ENCODE measurements at regions not wholly inside any gene's neighbourhood (a gene's known extent, or its start where the extent isn't known, plus 50 kb on each side); places are given as distances from the start of the nearest gene placed in this dataset.
"Not testable (repeated sequence)": the region's sequence is repeated elsewhere in the genome, so short reads cannot be mapped to it uniquely, and the experiment has no call there.

- no peak for DNase-seq (ENCODE audit: extremely low read depth in 1 of 2, low read depth in 1 of 2)
Measured at GRCh38 chr20:12924126-12924525, 84.6 kb upstream of the SPTLC3 start.

DNA sequence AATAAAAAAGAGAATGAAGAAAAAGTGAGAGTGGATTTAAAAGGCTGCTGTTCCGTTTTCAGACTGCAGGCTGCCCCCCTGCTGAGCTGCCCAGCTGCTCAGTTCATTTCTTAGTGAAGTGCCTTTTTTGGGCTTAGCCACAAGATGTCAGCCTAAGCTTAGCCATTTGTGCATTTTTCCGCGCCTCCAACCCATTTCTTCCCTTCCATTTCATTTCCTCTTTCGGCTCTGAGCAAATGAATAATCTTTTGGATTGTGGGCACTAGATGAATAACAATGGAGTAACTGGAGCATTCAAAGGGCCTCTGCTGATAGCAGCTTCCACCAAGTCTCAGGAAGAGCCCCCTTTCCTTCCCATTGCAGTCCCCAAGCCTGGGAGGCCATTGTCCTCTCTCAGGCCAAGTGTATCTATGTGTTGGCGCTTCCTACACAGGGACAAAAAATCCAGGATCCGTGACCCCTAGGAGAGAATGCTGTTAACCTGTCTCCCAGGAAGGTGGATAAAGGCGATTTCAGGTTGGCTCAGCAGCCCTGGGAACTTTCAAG is 83.5 kb upstream of the SPTLC3 start:
- peak in 1 of 2 donors; percentile 2 for DNase-seq (ENCODE audit: extremely low read depth in 1 of 2, low read depth in 1 of 2)

GRCh38 chr20:12925863-12926793 is 82.6 kb upstream of the SPTLC3 start:
- no peak for DNase-seq (ENCODE audit: extremely low read depth in 1 of 2, low read depth in 1 of 2)

GRCh38 chr20:12927489-12927888 is 81.3 kb upstream of the SPTLC3 start:
- no peak for DNase-seq (ENCODE audit: extremely low read depth in 1 of 2, low read depth in 1 of 2)

DNA sequence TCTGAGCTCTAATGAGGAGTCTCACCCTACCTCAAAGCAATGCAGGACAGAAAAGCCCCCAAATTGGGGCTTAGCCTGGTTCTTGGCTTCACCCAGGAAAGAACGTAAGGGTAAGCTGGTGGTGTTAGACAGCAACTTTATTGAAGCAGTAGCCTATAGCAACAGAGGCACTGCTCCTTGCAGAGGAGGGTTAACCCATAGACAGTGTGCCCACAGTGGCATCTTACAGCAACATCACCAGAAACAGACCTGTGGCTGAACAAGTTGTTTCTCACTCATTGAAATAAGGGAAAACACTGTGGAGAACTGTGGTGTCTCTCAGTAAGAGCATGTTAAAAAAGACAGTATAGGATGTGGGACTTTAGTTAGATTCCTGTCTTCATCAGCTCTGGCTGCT is 80.4 kb upstream of the SPTLC3 start:
- no peak for DNase-seq (ENCODE audit: extremely low read depth in 1 of 2, low read depth in 1 of 2)

DNA sequence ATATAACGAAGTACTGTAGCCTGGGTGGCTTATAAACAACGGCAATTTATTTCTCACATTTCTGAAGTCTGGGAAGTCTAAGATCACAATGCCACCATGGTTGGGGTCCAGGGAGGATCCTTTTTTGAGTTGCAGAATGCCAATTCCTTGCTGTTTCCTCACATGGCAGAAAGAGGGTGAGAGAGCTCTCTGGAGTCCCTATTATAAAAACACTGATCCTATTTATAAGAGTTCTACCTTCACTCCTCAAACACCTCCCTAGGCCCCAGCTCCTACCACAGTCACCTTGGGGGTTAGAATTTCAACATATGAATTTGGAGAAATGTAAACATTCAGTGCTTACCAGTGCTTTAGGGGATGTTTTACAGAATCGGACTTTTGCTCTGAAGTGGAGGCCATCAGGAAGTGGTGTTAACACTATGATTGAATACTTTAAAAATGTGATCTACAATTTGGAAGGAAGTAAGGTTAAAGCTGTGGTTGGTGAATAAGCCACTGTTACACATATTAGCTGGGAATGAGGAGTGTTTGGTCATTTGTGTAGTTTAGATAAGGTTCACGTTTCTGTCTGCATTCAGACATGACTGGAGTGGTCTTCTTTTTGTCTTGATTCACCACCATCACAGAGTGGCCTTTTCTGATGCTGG is 79.9 kb upstream of the SPTLC3 start:
- no peak for DNase-seq (ENCODE audit: extremely low read depth in 1 of 2, low read depth in 1 of 2)

GRCh38 chr20:12936020-12936419 is 72.8 kb upstream of the SPTLC3 start:
- no peak for DNase-seq (ENCODE audit: extremely low read depth in 1 of 2, low read depth in 1 of 2)

- DNase-seq (ENCODE audit: extremely low read depth in 1 of 2, low read depth in 1 of 2) = no peak
Measured at GRCh38 chr20:12936524-12936923, 72.2 kb upstream of the SPTLC3 start.

- no peak for DNase-seq (ENCODE audit: extremely low read depth in 1 of 2, low read depth in 1 of 2)
Measured at GRCh38 chr20:12941025-12941424, 67.7 kb upstream of the SPTLC3 start.

GRCh38 chr20:12942123-12942522 is 66.6 kb upstream of the SPTLC3 start:
- no peak for DNase-seq (ENCODE audit: extremely low read depth in 1 of 2, low read depth in 1 of 2)

DNA sequence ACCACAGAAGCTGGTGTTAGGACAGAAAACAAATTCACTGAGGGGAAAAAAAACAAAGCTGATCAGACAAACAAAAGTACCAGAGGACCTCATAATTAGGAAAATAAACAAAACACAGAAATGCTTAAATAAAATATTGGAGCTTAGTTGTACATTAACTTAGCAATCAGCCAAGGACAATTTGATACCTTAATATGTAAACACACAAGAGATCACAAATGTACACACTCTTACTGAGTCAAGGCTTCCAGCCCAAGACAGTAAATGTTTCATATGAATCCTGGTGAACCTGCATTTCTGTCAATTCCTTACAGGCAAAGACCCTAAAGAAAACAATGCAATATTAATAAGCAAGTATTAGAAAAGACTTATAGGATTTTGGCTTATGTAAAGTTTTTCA is 62.0 kb upstream of the SPTLC3 start:
- no peak for DNase-seq (ENCODE audit: extremely low read depth in 1 of 2, low read depth in 1 of 2)

- DNase-seq (ENCODE audit: extremely low read depth in 1 of 2, low read depth in 1 of 2) = no peak
Measured at GRCh38 chr20:12947691-12948090, 61.1 kb upstream of the SPTLC3 start.

- DNase-seq (ENCODE audit: extremely low read depth in 1 of 2, low read depth in 1 of 2) = no peak
Measured at GRCh38 chr20:12949429-12949980, 59.3 kb upstream of the SPTLC3 start.

GRCh38 chr20:12954254-12954653 is 54.5 kb upstream of the SPTLC3 start:
- not testable (repeated sequence) for DNase-seq (ENCODE audit: extremely low read depth in 1 of 2, low read depth in 1 of 2)

- no peak for DNase-seq (ENCODE audit: extremely low read depth in 1 of 2, low read depth in 1 of 2)
Measured at GRCh38 chr20:12955611-12956010, 53.2 kb upstream of the SPTLC3 start.

- no peak for DNase-seq (ENCODE audit: extremely low read depth in 1 of 2, low read depth in 1 of 2)
Measured at GRCh38 chr20:12956303-12956702, 52.5 kb upstream of the SPTLC3 start.

GRCh38 chr20:12957968-12958367 is 50.8 kb upstream of the SPTLC3 start:
- no peak for DNase-seq (ENCODE audit: extremely low read depth in 1 of 2, low read depth in 1 of 2)
